HCT116 (cell line): ENCODE measurements at regions not wholly inside any gene's neighbourhood (a gene's known extent, or its start where the extent isn't known, plus 50 kb on each side); places are given as distances from the start of the nearest gene placed in this dataset.

Source experiments
- ATAC-seq: fragments of 200-7000 bp; cut with Tn5 transposase; 2 replicates; pipeline ENCODE4 v1.9.1; 2020; ENCODE audit warnings: mild to moderate bottlenecking, moderate library complexity
- BruUV-seq: library from RNA; stranded (reverse); fragments of 400-500 nt; replicated peaks from 2 replicates; lab custom pipeline; 2021; lab: Mats Ljungman, UMichigan
- CTCF ChIA-PET: fragments of 300-600 bp; sonication (Branson Sonifier 250); formaldehyde crosslinking; loops from one replicate; lab custom pipeline; 2021; ENCODE audit warnings: antibody characterized with exemption; lab: Charles Lee
- POLR2A ChIA-PET: fragments of 300-600, 350-600 bp; sonication (Branson Sonifier 250); formaldehyde crosslinking; loops from one replicate; lab custom pipeline; 2021; ENCODE audit warnings: antibody characterized with exemption; lab: Charles Lee
- RAD21 ChIA-PET, 2 experiments: fragments of 300-600 bp; sonication (Branson Sonifier 250); formaldehyde crosslinking; loops; one replicate each; lab custom pipeline; 2023; ENCODE audit warnings: low total read pairs in 2 of 2; ENCODE audit not compliant: uncharacterized antibody in 2 of 2, unreplicated experiment in 2 of 2, low non-redundant PET in 1 of 2; lab: Charles Lee
- DNase-seq: peaks from one replicate; pipeline ENCODE4 v3.0.0-alpha.2; 2010; ENCODE audit warnings: low read depth, low spot score
- H2AFZ ChIP-seq: fragments of 200-600 bp; shearing (Covaris generic), sonication (generic); 2 replicates; pipeline ENCODE4 v1.6.1; 2017; ENCODE audit warnings: low read depth, mixed run types, mixed read lengths, antibody characterized with exemption, low read length; ENCODE audit not compliant: poor library complexity, severe bottlenecking
- H3K27ac ChIP-seq: 2 replicates; pipeline ENCODE4 v1.5.1; 2012; ENCODE audit warnings: low read depth, low read length
- H3K27me3 ChIP-seq: fragments of 200-600 bp; sonication (generic); 2 replicates; pipeline ENCODE4 v1.6.1; 2016; ENCODE audit warnings: mixed run types, low read length, mixed read lengths; ENCODE audit not compliant: insufficient read depth
- H3K36me3 ChIP-seq, 2 experiments: fragments of 200-500 bp in 1 of 2; fragments of 200-600 bp in 1 of 2; sonication (Bioruptor generic) in 1 of 2; sonication (generic) in 1 of 2; 2 replicates each; pipeline versions ENCODE4 v1.5.1 to v1.6.1; 2014 to 2016; ENCODE audit warnings: low read length in 2 of 2, inconsistent platforms in 1 of 2, mixed read lengths in 1 of 2, mixed run types in 1 of 2; ENCODE audit not compliant: insufficient read depth in 2 of 2, control insufficient read depth in 1 of 2
- H3K4me1 ChIP-seq, 2 experiments: fragments of 200-600 bp in 1 of 2; sonication (generic) in 1 of 2; 2 replicates each; pipeline versions ENCODE4 v1.5.1 to v1.6.1; 2012 to 2017; ENCODE audit warnings: low read length in 2 of 2, inconsistent platforms in 1 of 2, mild to moderate bottlenecking in 1 of 2, mixed read lengths in 1 of 2, mixed run types in 1 of 2, moderate library complexity in 1 of 2; ENCODE audit not compliant: insufficient read depth in 2 of 2, control insufficient read depth in 1 of 2
- H3K4me2 ChIP-seq: fragments of 200-600 bp; sonication (generic); 2 replicates; pipeline ENCODE4 v1.6.1; 2017; ENCODE audit warnings: mixed run types, low read length, mixed read lengths
- H3K4me3 ChIP-seq, 2 experiments: fragments of 200-600 bp in 1 of 2; sonication (generic) in 1 of 2; replicated peaks in 1 of 2; 2 replicates each; pipeline ENCODE4 v1.5.1; 2011 to 2016; ENCODE audit warnings: low read length in 2 of 2, control low read depth in 1 of 2, low read depth in 1 of 2, mild to moderate bottlenecking in 1 of 2, mixed read lengths in 1 of 2, mixed run types in 1 of 2
- H3K79me2 ChIP-seq: fragments of 200-600 bp; sonication (generic); 2 replicates; pipeline ENCODE4 v1.6.1; 2017; ENCODE audit warnings: mild to moderate bottlenecking, mixed run types, low read length, moderate library complexity, mixed read lengths; ENCODE audit not compliant: insufficient read depth
- H3K9ac ChIP-seq: fragments of 200-600 bp; sonication (generic); 2 replicates; pipeline ENCODE4 v1.6.1; 2016; ENCODE audit warnings: low read length, mixed read lengths
- H3K9me2 ChIP-seq: fragments of 200-600 bp; sonication (generic), shearing (Covaris generic); 2 replicates; pipeline ENCODE4 v1.6.1; 2017; ENCODE audit warnings: mixed run types, mild to moderate bottlenecking, moderate library complexity; ENCODE audit not compliant: insufficient read depth
- H3K9me3 ChIP-seq, 2 experiments: fragments of 200-500 bp in 1 of 2; fragments of 200-600 bp in 1 of 2; sonication (Bioruptor generic) in 1 of 2; sonication (generic) in 1 of 2; 2 replicates each; pipeline ENCODE4 v1.6.1; 2014 to 2017; ENCODE audit warnings: low read length in 2 of 2, mixed read lengths in 2 of 2, inconsistent platforms in 1 of 2, low read depth in 1 of 2, mild to moderate bottlenecking in 1 of 2, mixed run types in 1 of 2, moderate library complexity in 1 of 2; ENCODE audit not compliant: control insufficient read depth in 1 of 2, insufficient read depth in 1 of 2
- H4K20me1 ChIP-seq: fragments of 200-600 bp; sonication (generic), shearing (Covaris generic); 2 replicates; pipeline ENCODE4 v1.6.1; 2017; ENCODE audit warnings: mixed run types, mild to moderate bottlenecking, moderate library complexity; ENCODE audit not compliant: insufficient read depth
- CBX3 ChIP-seq: IDR thresholded peaks from 2 replicates; pipeline ENCODE4 v1.6.1; 2012; ENCODE audit warnings: low read depth
- CEBPB ChIP-seq: IDR thresholded peaks from 2 replicates; pipeline ENCODE4 v1.6.1; 2012; ENCODE audit warnings: low read depth
- EGR1 ChIP-seq: IDR thresholded peaks from 2 replicates; pipeline ENCODE4 v1.6.1; 2012; ENCODE audit warnings: low read depth
- ELF1 ChIP-seq: IDR thresholded peaks from 2 replicates; pipeline ENCODE4 v1.6.1; 2012; ENCODE audit warnings: low read depth, borderline replicate concordance
- EZH2phosphoT487 ChIP-seq: fragments of 200-600 bp; IDR thresholded peaks from 2 replicates; pipeline ENCODE4 v1.6.1; 2018; ENCODE audit warnings: antibody characterized with exemption, borderline replicate concordance
- FOSL1 ChIP-seq: IDR thresholded peaks from 2 replicates; pipeline ENCODE4 v1.6.1; 2012; ENCODE audit warnings: low read depth
- POLR2A ChIP-seq: IDR thresholded peaks from 2 replicates; pipeline ENCODE4 v1.7.0; 2011; ENCODE audit warnings: borderline replicate concordance; ENCODE audit not compliant: insufficient read depth, insufficient read length; ENCODE audit errors: extremely low read depth
- POLR2AphosphoS5 ChIP-seq: IDR thresholded peaks from 2 replicates; pipeline ENCODE4 v1.6.1; 2011; ENCODE audit warnings: mild to moderate bottlenecking, low read depth, low read length, moderate library complexity
- RAD21 ChIP-seq: IDR thresholded peaks from 2 replicates; pipeline ENCODE4 v1.6.1; 2012; ENCODE audit warnings: low read depth, mild to moderate bottlenecking
- SIN3A ChIP-seq: IDR thresholded peaks from 2 replicates; pipeline ENCODE4 v1.6.1; 2012; ENCODE audit warnings: low read depth
- SP1 ChIP-seq: IDR thresholded peaks from 2 replicates; pipeline ENCODE4 v1.6.1; 2012; ENCODE audit warnings: low read depth
- SRF ChIP-seq: IDR thresholded peaks from 2 replicates; pipeline ENCODE4 v1.6.1; 2012; ENCODE audit warnings: low read depth
- YY1 ChIP-seq: IDR thresholded peaks from 2 replicates; pipeline ENCODE4 v1.6.1; 2011; ENCODE audit warnings: low read length, low read depth, moderate library complexity, mild to moderate bottlenecking; ENCODE audit not compliant: insufficient replicate concordance; ENCODE audit errors: extremely low read depth
- ZFX ChIP-seq: fragments of 450-650 bp; IDR thresholded peaks from 2 replicates; pipeline ENCODE4 v1.6.1; 2017
- ZNF274 ChIP-seq: fragments of 200-500 bp; sonication (Bioruptor generic); IDR thresholded peaks from 2 replicates; pipeline ENCODE4 v1.6.1; 2014; ENCODE audit warnings: mild to moderate bottlenecking, low read depth, low read length, inconsistent platforms
- intact Hi-C: fragments of 100-400 bp; cut with micrococcal nuclease; formaldehyde crosslinking; loops from 2 replicates; pipeline ENCODE4 v1.10.0; 2022
- TF ChIP-seq, protein P1 (sequence below), 3 experiments: fragments of 200-600 bp in 1 of 3; sonication (generic) in 1 of 3; IDR thresholded peaks in 2 of 3; conservative IDR thresholded peaks in 1 of 3; 2 replicates each; pipeline ENCODE4 v1.5.1; 2012 to 2017; ENCODE audit warnings: low read depth in 2 of 3, low read length in 2 of 3, antibody characterized with exemption in 1 of 3, borderline replicate concordance in 1 of 3, control low read depth in 1 of 3, mild to moderate bottlenecking in 1 of 3, mixed read lengths in 1 of 3, mixed run types in 1 of 3, moderate library complexity in 1 of 3; ENCODE audit not compliant: insufficient read depth in 1 of 3
- TF ChIP-seq, protein P2 (sequence below): IDR thresholded peaks from 2 replicates; pipeline ENCODE4 v1.6.1; 2011; ENCODE audit warnings: mild to moderate bottlenecking, low read length, moderate library complexity; ENCODE audit not compliant: insufficient replicate concordance; ENCODE audit errors: extremely low read depth
- TF ChIP-seq, protein P3 (sequence below): IDR thresholded peaks from 2 replicates; pipeline ENCODE4 v1.6.1; 2012; ENCODE audit warnings: low read depth

GRCh38 chr2:188092734-188093133 is 198.9 kb upstream of the GULP1 start:
- H3K9me2 ChIP-seq, result no peaks in the 10 kb centered on the region
- POLR2A ChIA-PET, result no interaction called here
- H3K4me2 ChIP-seq, result no peak overlapping the region
- no peak overlapping the region for H3K27ac ChIP-seq
- no peak overlapping the region for H3K4me3 ChIP-seq
- CTCF ChIA-PET, result no interaction called here
- intact Hi-C loops, result no loop called here
- no peaks in the 10 kb centered on the region for H3K9me3 ChIP-seq
- no peaks in the 10 kb centered on the region for H3K4me1 ChIP-seq
- DNase-seq, result no peak
- no peaks in the 10 kb centered on the region for H3K27me3 ChIP-seq
- no peak for ATAC-seq
- RAD21 ChIA-PET, result no interaction called here
- TF ChIP-seq FOSL1 (no peak), ELF1 (no peak), CEBPB (no peak), POLR2AphosphoS5 (no peak), SP1 (no peak), POLR2A (no peak), EZH2phosphoT487 (no peak), YY1 (no peak), SIN3A (no peak), ZFX (no peak), ZNF274 (no peak), CBX3 (no peak), SRF (no peak), EGR1 (no peak), RAD21 (no peak)
- TF ChIP-seq, protein P1, sequence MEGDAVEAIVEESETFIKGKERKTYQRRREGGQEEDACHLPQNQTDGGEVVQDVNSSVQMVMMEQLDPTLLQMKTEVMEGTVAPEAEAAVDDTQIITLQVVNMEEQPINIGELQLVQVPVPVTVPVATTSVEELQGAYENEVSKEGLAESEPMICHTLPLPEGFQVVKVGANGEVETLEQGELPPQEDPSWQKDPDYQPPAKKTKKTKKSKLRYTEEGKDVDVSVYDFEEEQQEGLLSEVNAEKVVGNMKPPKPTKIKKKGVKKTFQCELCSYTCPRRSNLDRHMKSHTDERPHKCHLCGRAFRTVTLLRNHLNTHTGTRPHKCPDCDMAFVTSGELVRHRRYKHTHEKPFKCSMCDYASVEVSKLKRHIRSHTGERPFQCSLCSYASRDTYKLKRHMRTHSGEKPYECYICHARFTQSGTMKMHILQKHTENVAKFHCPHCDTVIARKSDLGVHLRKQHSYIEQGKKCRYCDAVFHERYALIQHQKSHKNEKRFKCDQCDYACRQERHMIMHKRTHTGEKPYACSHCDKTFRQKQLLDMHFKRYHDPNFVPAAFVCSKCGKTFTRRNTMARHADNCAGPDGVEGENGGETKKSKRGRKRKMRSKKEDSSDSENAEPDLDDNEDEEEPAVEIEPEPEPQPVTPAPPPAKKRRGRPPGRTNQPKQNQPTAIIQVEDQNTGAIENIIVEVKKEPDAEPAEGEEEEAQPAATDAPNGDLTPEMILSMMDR (IDR thresholded peaks at IDR 0.05 in 2 of 3, conservative IDR thresholded peaks at IDR 0.05 in 1 of 3; ENCODE audit: borderline replicate concordance in 1 of 3, insufficient read depth in 1 of 3, low read depth in 2 of 3, low read length in 2 of 3), result no peak
- TF ChIP-seq, protein P2, sequence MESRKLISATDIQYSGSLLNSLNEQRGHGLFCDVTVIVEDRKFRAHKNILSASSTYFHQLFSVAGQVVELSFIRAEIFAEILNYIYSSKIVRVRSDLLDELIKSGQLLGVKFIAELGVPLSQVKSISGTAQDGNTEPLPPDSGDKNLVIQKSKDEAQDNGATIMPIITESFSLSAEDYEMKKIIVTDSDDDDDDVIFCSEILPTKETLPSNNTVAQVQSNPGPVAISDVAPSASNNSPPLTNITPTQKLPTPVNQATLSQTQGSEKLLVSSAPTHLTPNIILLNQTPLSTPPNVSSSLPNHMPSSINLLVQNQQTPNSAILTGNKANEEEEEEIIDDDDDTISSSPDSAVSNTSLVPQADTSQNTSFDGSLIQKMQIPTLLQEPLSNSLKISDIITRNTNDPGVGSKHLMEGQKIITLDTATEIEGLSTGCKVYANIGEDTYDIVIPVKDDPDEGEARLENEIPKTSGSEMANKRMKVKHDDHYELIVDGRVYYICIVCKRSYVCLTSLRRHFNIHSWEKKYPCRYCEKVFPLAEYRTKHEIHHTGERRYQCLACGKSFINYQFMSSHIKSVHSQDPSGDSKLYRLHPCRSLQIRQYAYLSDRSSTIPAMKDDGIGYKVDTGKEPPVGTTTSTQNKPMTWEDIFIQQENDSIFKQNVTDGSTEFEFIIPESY, result no peak
- TF ChIP-seq, protein P3, sequence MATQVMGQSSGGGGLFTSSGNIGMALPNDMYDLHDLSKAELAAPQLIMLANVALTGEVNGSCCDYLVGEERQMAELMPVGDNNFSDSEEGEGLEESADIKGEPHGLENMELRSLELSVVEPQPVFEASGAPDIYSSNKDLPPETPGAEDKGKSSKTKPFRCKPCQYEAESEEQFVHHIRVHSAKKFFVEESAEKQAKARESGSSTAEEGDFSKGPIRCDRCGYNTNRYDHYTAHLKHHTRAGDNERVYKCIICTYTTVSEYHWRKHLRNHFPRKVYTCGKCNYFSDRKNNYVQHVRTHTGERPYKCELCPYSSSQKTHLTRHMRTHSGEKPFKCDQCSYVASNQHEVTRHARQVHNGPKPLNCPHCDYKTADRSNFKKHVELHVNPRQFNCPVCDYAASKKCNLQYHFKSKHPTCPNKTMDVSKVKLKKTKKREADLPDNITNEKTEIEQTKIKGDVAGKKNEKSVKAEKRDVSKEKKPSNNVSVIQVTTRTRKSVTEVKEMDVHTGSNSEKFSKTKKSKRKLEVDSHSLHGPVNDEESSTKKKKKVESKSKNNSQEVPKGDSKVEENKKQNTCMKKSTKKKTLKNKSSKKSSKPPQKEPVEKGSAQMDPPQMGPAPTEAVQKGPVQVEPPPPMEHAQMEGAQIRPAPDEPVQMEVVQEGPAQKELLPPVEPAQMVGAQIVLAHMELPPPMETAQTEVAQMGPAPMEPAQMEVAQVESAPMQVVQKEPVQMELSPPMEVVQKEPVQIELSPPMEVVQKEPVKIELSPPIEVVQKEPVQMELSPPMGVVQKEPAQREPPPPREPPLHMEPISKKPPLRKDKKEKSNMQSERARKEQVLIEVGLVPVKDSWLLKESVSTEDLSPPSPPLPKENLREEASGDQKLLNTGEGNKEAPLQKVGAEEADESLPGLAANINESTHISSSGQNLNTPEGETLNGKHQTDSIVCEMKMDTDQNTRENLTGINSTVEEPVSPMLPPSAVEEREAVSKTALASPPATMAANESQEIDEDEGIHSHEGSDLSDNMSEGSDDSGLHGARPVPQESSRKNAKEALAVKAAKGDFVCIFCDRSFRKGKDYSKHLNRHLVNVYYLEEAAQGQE, result no peak
- H3K79me2 ChIP-seq, result no peaks in the 10 kb centered on the region
- no peak overlapping the region for H2AFZ ChIP-seq
- no TSS peak for BruUV-seq
- H3K36me3 ChIP-seq, result no peaks in the 10 kb centered on the region
- H3K9ac ChIP-seq, result no peak overlapping the region
- no peaks in the 10 kb centered on the region for H4K20me1 ChIP-seq
